ENCODE measurements at regions not wholly inside any gene's neighbourhood (a gene's known extent, or its start where the extent isn't known, plus 50 kb on each side); places are given as distances from the start of the nearest gene placed in this dataset.

DNA sequence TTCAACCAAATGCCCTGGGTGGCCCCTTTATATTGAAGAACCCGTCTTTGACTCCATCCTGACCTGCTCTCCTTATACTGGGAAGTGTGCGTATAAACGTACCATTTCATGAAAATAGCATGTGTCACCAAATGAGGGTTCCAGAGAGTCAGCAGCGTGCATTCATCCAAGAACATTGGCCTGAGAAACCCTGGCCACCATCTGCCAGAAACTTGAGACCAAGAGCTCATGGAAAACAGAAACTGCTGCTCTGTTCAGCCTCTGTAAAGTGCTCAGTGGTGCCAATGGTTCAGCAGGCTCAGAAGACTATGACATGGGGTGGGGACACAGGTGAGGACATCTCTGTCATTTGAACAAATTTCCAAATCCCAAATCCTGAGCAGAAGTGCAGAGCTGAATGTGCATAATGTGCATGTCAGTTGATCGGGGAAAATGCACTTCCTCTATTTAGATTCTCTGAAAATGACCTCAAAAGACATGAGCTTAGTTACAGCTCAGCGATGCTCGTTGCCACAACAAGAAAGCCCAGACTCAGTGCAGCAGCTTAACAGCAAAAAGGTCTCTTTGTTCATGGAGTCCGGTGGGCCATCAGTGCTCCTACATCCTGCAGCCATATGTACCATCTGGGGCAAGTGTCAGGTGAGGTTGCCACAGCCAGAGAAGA is 176.1 kb downstream of the ATPSCKMT start:
- Mint-ChIP-seq H3K4me3 (no peak overlapping the region), H3K27ac (no peak overlapping the region)

DNA sequence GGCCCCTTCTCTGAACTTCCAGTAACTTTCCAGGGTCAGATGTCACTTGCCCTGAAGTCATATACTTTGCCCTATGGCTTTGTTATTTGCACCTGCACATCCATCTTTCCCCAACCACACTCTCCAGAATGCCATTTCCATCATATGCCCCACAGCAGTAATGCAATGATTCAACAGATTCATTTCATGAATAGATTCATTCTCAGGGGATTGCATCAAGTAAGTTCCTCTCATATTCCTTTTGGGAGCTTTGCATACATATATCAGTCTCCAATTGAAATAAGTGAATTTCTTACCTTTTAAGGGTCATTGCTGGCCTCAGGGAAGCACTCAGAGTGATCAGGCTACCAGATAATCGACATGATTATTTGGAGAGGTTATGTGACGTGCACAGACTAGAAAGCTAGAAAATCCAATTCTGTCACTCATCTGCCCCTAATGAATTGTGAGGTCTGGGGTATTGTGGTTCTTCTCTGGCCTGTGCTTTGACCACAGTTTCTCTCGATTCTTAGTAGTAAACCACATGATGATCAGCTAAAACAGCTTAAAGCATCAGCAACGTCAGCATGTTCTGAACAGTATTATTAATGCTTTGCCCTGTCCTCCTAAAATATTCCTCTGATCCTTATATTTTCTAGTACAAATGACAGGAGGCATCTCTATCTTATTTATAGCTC is 179.9 kb downstream of the ATPSCKMT start:
- H3K4me1 Mint-ChIP-seq, result no peaks in the 10 kb centered on the region
- TF ChIP-seq, protein P1, sequence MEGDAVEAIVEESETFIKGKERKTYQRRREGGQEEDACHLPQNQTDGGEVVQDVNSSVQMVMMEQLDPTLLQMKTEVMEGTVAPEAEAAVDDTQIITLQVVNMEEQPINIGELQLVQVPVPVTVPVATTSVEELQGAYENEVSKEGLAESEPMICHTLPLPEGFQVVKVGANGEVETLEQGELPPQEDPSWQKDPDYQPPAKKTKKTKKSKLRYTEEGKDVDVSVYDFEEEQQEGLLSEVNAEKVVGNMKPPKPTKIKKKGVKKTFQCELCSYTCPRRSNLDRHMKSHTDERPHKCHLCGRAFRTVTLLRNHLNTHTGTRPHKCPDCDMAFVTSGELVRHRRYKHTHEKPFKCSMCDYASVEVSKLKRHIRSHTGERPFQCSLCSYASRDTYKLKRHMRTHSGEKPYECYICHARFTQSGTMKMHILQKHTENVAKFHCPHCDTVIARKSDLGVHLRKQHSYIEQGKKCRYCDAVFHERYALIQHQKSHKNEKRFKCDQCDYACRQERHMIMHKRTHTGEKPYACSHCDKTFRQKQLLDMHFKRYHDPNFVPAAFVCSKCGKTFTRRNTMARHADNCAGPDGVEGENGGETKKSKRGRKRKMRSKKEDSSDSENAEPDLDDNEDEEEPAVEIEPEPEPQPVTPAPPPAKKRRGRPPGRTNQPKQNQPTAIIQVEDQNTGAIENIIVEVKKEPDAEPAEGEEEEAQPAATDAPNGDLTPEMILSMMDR (IDR thresholded peaks at IDR 0.05), result no peak
- Histone ChIP-seq H3K9ac (ENCODE audit: insufficient read depth, low read length, poor library complexity, severe bottlenecking) (no peak overlapping the region), H3K79me2 (ENCODE audit: insufficient read depth, low read length) (no peaks in the 10 kb centered on the region), H3K27me3 (ENCODE audit: control insufficient read depth in 2 of 2, insufficient read depth in 2 of 2, low read length in 2 of 2) (no peaks in the 10 kb centered on the region), H3K4me2 (replicated peaks; ENCODE audit: extremely low read depth, low read length, poor library complexity, severe bottlenecking) (no peak overlapping the region), H3K36me3 (replicated peaks in 1 of 2; ENCODE audit: control insufficient read depth in 1 of 2, insufficient read depth in 2 of 2, low read length in 2 of 2) (no peaks in the 10 kb centered on the region), H3K4me1 (ENCODE audit: control insufficient read depth in 1 of 2, insufficient read depth in 2 of 2, low read length in 2 of 2) (no peaks in the 10 kb centered on the region), H3K27ac (ENCODE audit: low read depth in 1 of 2, low read length in 2 of 2) (no peak overlapping the region), H2AFZ (ENCODE audit: insufficient read depth, low read depth, low read length, poor library complexity, severe bottlenecking) (no peak overlapping the region), H3K4me3 (replicated peaks in 1 of 3; ENCODE audit: low read depth in 2 of 3, low read length in 3 of 3) (no peak overlapping the region), H4K20me1 (ENCODE audit: insufficient read depth, low read length) (no peaks in the 10 kb centered on the region), H3K9me3 (replicated peaks in 1 of 2; ENCODE audit: control insufficient read depth in 1 of 2, insufficient read depth in 1 of 2, low read length in 2 of 2) (peaks cover 8 to 9% of the 10 kb centered on the region in 2 donors)
- H3K36me3 Mint-ChIP-seq, result no peaks in the 10 kb centered on the region
- intact Hi-C loops (cut with micrococcal nuclease), result no loop called here
- no peak for DNase-seq
- peaks cover 0 to 13% (median 6%) of the 10 kb centered on the region in 7 donors for H3K9me3 Mint-ChIP-seq
- no peak overlapping the region for H3K4me3 Mint-ChIP-seq
- 80% methylated on average over 1 of the region's 4 CpGs for WGBS (ENCODE audit: insufficient coverage)
- peaks cover 0 to 3% (median 2%) of the 10 kb centered on the region in 3 donors for H3K27me3 Mint-ChIP-seq (ENCODE audit: low read depth in 3 of 3)
- no peak overlapping the region for H3K27ac Mint-ChIP-seq

More for the DNA sequence above, 176.1 kb downstream of the ATPSCKMT start:
- H3K9me3 Mint-ChIP-seq, result peaks cover 0 to 10% (median 2%) of the 10 kb centered on the region in 7 donors
- intact Hi-C loops (cut with micrococcal nuclease), result no loop called here
- H3K27me3 Mint-ChIP-seq (ENCODE audit: low read depth in 3 of 3), result peaks cover 0 to 2% (median 0%) of the 10 kb centered on the region in 3 donors
- no peaks in the 10 kb centered on the region for H3K36me3 Mint-ChIP-seq
- H2AFZ ChIP-seq (ENCODE audit: insufficient read depth, low read depth, low read length, poor library complexity, severe bottlenecking), result no peak overlapping the region
- DNase-seq, result no peak
- H3K4me3 ChIP-seq (replicated peaks in 1 of 3; ENCODE audit: low read depth in 2 of 3, low read length in 3 of 3), result no peak overlapping the region
- no peak overlapping the region for H3K4me2 ChIP-seq (replicated peaks; ENCODE audit: extremely low read depth, low read length, poor library complexity, severe bottlenecking)
- H3K9ac ChIP-seq (ENCODE audit: insufficient read depth, low read length, poor library complexity, severe bottlenecking), result no peak overlapping the region
- H4K20me1 ChIP-seq (ENCODE audit: insufficient read depth, low read length), result no peaks in the 10 kb centered on the region
- no peaks in the 10 kb centered on the region for H3K27me3 ChIP-seq (ENCODE audit: control insufficient read depth in 2 of 2, insufficient read depth in 2 of 2, low read length in 2 of 2)
- no peaks in the 10 kb centered on the region for H3K79me2 ChIP-seq (ENCODE audit: insufficient read depth, low read length)
- H3K4me1 ChIP-seq (ENCODE audit: control insufficient read depth in 1 of 2, insufficient read depth in 2 of 2, low read length in 2 of 2), result no peaks in the 10 kb centered on the region
- no peak overlapping the region for H3K27ac ChIP-seq (ENCODE audit: low read depth in 1 of 2, low read length in 2 of 2)
- 85% methylated on average over 8 of the region's 8 CpGs for WGBS (ENCODE audit: insufficient coverage)
- H3K4me1 Mint-ChIP-seq, result no peaks in the 10 kb centered on the region
- no peaks in the 10 kb centered on the region for H3K36me3 ChIP-seq (replicated peaks in 1 of 2; ENCODE audit: control insufficient read depth in 1 of 2, insufficient read depth in 2 of 2, low read length in 2 of 2)
- H3K9me3 ChIP-seq (replicated peaks in 1 of 2; ENCODE audit: control insufficient read depth in 1 of 2, insufficient read depth in 1 of 2, low read length in 2 of 2), result no peaks in the 10 kb centered on the region
- TF ChIP-seq, protein P1 (IDR thresholded peaks at IDR 0.05), result no peak
